Loucy (cell line): ENCODE measurements at regions not wholly inside any gene's neighbourhood (a gene's known extent, or its start where the extent isn't known, plus 50 kb on each side); places are given as distances from the start of the nearest gene placed in this dataset.

Source experiments
- EZH2phosphoT487 ChIP-seq: fragments of 200-600 bp; IDR thresholded peaks from 2 replicates; pipeline ENCODE4 v1.6.1; 2018; ENCODE audit warnings: antibody characterized with exemption, mild to moderate bottlenecking, moderate library complexity, borderline replicate concordance
- TF ChIP-seq, protein P1 (sequence below): fragments of 200-600 bp; sonication (generic); conservative IDR thresholded peaks from 2 replicates; pipeline ENCODE4 v1.5.1; 2014; ENCODE audit warnings: mild to moderate bottlenecking, antibody characterized with exemption, low read length

DNA sequence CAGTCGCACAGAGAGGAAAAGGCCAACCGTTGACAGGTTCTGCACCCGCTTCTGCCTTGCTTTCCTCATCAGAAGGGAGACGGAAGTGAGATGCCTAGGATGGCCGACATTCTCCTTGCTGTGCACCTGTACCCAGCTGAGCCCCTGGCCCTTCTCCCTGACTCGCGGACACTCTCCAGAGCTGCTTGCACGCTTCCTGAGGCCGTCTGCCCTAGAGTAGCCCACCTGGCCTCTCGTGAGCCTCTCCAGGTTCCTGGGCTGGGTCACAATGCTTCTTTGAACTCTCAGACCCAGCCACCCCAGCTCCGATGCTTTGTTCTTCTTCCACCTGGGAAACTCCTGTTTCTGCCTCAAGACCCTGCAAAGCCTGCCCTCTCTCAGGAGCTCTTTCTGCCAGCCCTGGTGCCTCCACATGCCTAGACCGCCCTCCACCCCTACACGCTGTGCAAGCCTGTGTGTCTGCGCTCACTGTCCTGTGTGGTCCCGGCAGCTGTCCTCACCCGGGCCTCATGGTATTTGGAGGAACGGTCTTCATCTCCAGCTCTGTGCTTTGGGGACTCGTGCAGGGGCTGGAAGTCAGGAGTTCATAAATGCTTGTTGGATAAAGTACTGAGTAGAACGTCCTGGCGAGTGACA lies 345.4 kb upstream of the SALL3 start:
- TF ChIP-seq, protein P1, sequence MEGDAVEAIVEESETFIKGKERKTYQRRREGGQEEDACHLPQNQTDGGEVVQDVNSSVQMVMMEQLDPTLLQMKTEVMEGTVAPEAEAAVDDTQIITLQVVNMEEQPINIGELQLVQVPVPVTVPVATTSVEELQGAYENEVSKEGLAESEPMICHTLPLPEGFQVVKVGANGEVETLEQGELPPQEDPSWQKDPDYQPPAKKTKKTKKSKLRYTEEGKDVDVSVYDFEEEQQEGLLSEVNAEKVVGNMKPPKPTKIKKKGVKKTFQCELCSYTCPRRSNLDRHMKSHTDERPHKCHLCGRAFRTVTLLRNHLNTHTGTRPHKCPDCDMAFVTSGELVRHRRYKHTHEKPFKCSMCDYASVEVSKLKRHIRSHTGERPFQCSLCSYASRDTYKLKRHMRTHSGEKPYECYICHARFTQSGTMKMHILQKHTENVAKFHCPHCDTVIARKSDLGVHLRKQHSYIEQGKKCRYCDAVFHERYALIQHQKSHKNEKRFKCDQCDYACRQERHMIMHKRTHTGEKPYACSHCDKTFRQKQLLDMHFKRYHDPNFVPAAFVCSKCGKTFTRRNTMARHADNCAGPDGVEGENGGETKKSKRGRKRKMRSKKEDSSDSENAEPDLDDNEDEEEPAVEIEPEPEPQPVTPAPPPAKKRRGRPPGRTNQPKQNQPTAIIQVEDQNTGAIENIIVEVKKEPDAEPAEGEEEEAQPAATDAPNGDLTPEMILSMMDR, result no peak
- TF ChIP-seq EZH2phosphoT487, result no peak
